PFSK-1 (cell line): ENCODE measurements at regions not wholly inside any gene's neighbourhood (a gene's known extent, or its start where the extent isn't known, plus 50 kb on each side); places are given as distances from the start of the nearest gene placed in this dataset.

Experiments
- POLR2AphosphoS5 ChIP-seq: IDR thresholded peaks from 2 replicates; pipeline ENCODE4 v1.6.1; 2012; ENCODE audit warnings: low read depth, mild to moderate bottlenecking, control low read depth, low read length, moderate library complexity
- TAF1 ChIP-seq: IDR thresholded peaks from 2 replicates; pipeline ENCODE4 v1.6.1; 2012; ENCODE audit warnings: low read length, control low read depth, borderline replicate concordance; ENCODE audit not compliant: insufficient read depth

DNA sequence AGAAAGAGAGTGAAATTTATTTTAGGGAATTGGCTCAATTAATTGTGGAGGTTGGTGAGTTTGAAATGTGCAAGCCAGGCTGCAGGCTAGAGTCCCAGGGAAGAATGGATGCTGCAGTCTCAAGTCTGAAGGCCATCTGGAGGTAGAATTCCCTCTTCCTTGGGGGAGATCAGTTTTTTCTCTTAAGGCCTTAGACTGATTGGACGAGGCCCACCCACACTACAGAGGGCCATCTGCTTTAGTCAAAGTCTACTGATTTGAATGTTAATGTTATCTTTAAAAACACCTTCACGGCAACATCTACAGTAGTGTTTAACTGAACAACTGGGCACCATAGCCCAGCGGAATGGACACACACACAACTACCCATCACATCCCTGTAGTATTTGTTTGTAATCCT, 245.9 kb upstream of the IRF2BP2 start:
- TF ChIP-seq POLR2AphosphoS5 (no peak), TAF1 (no peak)
